Calu3 (cell line): ENCODE measurements at regions not wholly inside any gene's neighbourhood (a gene's known extent, or its start where the extent isn't known, plus 50 kb on each side); places are given as distances from the start of the nearest gene placed in this dataset.

Experiments
- BruUV-seq: library from RNA; stranded (reverse); fragments of 400-500 nt; replicated peaks from 2 replicates; lab custom pipeline; 2021; lab: Mats Ljungman, UMichigan
- CTCF ChIA-PET: fragments of 300-600 bp; sonication (Branson Sonifier 250); formaldehyde crosslinking; loops from one replicate; lab custom pipeline; 2022; ENCODE audit warnings: antibody characterized with exemption; lab: Charles Lee
- DNase-seq: peaks from one replicate; pipeline ENCODE4 v3.0.0; 2022
- H3K27ac Mint-ChIP-seq: one replicate; pipeline ENCODE4 v1.8.0; 2022; ENCODE audit warnings: mixed read lengths; ENCODE audit not compliant: unreplicated experiment
- H3K27me3 Mint-ChIP-seq: one replicate; pipeline ENCODE4 v1.8.0; 2022; ENCODE audit warnings: mixed read lengths; ENCODE audit not compliant: unreplicated experiment
- H3K36me3 Mint-ChIP-seq: one replicate; pipeline ENCODE4 v1.8.0; 2022; ENCODE audit warnings: mild to moderate bottlenecking, moderate library complexity, mixed read lengths; ENCODE audit not compliant: insufficient read depth, unreplicated experiment
- H3K4me1 Mint-ChIP-seq: one replicate; pipeline ENCODE4 v1.8.0; 2022; ENCODE audit warnings: mild to moderate bottlenecking, low read depth, mixed read lengths; ENCODE audit not compliant: unreplicated experiment
- H3K4me3 Mint-ChIP-seq: one replicate; pipeline ENCODE4 v1.8.0; 2022; ENCODE audit warnings: mild to moderate bottlenecking, low read depth, moderate library complexity, mixed read lengths; ENCODE audit not compliant: unreplicated experiment
- H3K9me3 Mint-ChIP-seq: one replicate; pipeline ENCODE4 v1.8.0; 2022; ENCODE audit warnings: low read depth, mixed read lengths; ENCODE audit not compliant: unreplicated experiment
- intact Hi-C: fragments of 100-400 bp; cut with micrococcal nuclease; formaldehyde crosslinking; loops from one replicate; pipeline ENCODE4 v1.10.0; 2022; ENCODE audit not compliant: unreplicated experiment
- TF ChIP-seq, protein P1 (sequence below): fragments of 200-600 bp; IDR thresholded peaks from one replicate; pipeline ENCODE4 v1.8.0; 2022; ENCODE audit warnings: antibody characterized with exemption; ENCODE audit not compliant: unreplicated experiment

DNA sequence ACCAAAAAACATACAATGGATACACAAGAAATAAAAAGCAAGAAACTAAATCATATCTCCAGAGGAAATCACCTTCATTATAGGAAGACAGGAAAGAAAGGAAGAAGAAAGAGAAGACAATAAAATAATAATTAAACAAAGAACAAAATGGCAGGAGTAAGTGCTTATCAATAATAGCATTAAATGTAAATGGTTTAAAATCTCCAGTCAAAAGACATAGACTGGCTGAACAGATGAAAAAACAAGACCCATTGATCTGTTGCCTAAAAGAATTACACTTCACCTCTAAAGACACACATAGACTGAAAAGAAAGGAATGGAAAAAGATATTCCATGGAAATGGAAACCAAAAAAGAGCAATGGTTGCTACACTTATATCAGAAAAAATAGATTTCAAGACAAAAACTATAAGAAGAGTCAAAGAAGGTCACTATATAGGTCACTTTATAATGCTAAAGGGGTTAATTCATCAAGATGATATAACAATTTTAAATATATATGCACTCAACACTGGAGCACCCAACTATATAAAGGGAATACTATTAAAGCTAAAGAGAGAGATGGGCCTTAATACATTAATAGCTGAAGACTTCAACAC, 118.4 kb upstream of the SESN3 start:
- H3K27ac Mint-ChIP-seq, result no peak overlapping the region
- no peaks in the 10 kb centered on the region for H3K27me3 Mint-ChIP-seq
- H3K36me3 Mint-ChIP-seq, result no peaks in the 10 kb centered on the region
- CTCF ChIA-PET, result no interaction called here
- no peaks in the 10 kb centered on the region for H3K4me1 Mint-ChIP-seq
- H3K4me3 Mint-ChIP-seq, result no peak overlapping the region
- DNase-seq, result no peak
- H3K9me3 Mint-ChIP-seq, result peaks cover 8% of the 10 kb centered on the region
- intact Hi-C loops, result no loop called here
- BruUV-seq, result no TSS peak
- TF ChIP-seq, protein P1, sequence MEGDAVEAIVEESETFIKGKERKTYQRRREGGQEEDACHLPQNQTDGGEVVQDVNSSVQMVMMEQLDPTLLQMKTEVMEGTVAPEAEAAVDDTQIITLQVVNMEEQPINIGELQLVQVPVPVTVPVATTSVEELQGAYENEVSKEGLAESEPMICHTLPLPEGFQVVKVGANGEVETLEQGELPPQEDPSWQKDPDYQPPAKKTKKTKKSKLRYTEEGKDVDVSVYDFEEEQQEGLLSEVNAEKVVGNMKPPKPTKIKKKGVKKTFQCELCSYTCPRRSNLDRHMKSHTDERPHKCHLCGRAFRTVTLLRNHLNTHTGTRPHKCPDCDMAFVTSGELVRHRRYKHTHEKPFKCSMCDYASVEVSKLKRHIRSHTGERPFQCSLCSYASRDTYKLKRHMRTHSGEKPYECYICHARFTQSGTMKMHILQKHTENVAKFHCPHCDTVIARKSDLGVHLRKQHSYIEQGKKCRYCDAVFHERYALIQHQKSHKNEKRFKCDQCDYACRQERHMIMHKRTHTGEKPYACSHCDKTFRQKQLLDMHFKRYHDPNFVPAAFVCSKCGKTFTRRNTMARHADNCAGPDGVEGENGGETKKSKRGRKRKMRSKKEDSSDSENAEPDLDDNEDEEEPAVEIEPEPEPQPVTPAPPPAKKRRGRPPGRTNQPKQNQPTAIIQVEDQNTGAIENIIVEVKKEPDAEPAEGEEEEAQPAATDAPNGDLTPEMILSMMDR, result no peak

- no peaks in the 10 kb centered on the region for H3K36me3 Mint-ChIP-seq
- intact Hi-C loops, result no loop called here
- H3K9me3 Mint-ChIP-seq, result peaks cover 8% of the 10 kb centered on the region
- no peak for DNase-seq
- H3K27ac Mint-ChIP-seq, result no peak overlapping the region
- H3K27me3 Mint-ChIP-seq, result no peaks in the 10 kb centered on the region
- no TSS peak for BruUV-seq
- no peaks in the 10 kb centered on the region for H3K4me1 Mint-ChIP-seq
- TF ChIP-seq, protein P1, result no peak
- CTCF ChIA-PET, result no interaction called here
- no peak overlapping the region for H3K4me3 Mint-ChIP-seq
These were observed 115.3 kb upstream of the SESN3 start for GRCh38 chr11:95346265-95346664.

DNA sequence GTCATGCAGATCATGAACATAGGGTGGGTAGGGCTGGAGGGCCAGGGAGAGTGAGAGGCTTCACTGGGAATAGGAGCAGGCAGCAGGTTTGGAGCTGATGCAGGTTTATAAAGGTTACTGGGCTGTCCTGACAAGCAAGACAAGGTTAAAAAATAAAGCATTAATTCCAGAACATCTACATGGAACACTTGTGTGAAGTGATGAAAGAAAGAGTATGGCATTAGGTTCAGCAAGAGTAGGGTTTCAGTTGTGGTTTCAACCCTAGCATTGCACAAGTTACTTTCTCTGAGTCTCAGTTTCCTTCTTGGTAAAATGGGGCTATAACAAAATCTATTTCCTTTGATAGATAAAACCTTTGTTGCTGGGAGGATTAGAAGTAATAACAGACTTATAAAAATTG, 114.6 kb upstream of the SESN3 start:
- H3K9me3 Mint-ChIP-seq, result peaks cover 8% of the 10 kb centered on the region
- no peaks in the 10 kb centered on the region for H3K36me3 Mint-ChIP-seq
- intact Hi-C loops, result no loop called here
- TF ChIP-seq, protein P1, result no peak
- DNase-seq, result no peak
- CTCF ChIA-PET, result no interaction called here
- H3K27ac Mint-ChIP-seq, result no peak overlapping the region
- no peak overlapping the region for H3K4me3 Mint-ChIP-seq
- no TSS peak for BruUV-seq
- no peaks in the 10 kb centered on the region for H3K27me3 Mint-ChIP-seq
- H3K4me1 Mint-ChIP-seq, result no peaks in the 10 kb centered on the region

DNA sequence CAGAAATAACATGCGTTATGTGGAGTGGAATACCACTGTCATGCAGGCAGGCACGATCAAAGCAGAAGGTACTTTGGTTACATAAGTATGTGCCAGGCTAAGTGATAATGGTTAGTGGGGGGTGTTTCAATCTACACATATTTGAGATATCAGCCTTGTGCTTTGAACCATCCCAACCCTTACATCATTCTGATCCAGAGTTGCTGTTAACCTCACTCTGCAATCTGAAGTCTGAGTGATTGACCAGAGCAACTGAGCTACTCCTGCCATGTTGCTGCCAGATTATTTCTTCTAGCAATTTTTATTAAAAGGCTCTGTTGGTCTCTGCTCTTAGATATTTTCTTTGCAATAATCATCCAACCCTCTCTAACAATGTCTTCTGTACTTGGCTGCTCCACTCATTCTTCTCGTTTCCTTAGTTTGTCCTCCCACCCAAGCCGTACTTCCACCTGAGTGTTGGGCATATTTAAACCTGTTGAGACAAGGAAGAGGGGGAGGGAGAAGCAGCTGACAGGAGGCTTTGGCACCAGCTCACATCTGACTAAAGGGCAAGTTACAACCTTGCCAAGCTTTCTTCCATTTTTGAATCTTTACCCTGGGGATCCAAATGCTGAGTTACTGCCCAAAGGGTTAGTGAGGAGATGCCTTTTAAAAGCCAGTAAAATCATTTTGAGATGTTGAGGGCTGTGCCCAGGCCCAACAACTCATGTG, 114.1 kb upstream of the SESN3 start:
- Mint-ChIP-seq H3K9me3 (peaks cover 5% of the 10 kb centered on the region), H3K27me3 (no peaks in the 10 kb centered on the region), H3K4me3 (no peak overlapping the region), H3K36me3 (no peaks in the 10 kb centered on the region), H3K4me1 (no peaks in the 10 kb centered on the region), H3K27ac (no peak overlapping the region)
- TF ChIP-seq, protein P1, result no peak
- intact Hi-C loops, result no loop called here
- CTCF ChIA-PET, result no interaction called here
- no TSS peak for BruUV-seq
- DNase-seq, result no peak
